GM18867 (cell line): ENCODE measurements at regions not wholly inside any gene's neighbourhood (a gene's known extent, or its start where the extent isn't known, plus 50 kb on each side); places are given as distances from the start of the nearest gene placed in this dataset.

Experiments used
- ATAC-seq: cut with Tn5 transposase; IDR thresholded peaks from one replicate; pipeline ENCODE4 v1.9.1; 2021; ENCODE audit warnings: mild to moderate bottlenecking, moderate library complexity; ENCODE audit not compliant: unreplicated experiment

DNA sequence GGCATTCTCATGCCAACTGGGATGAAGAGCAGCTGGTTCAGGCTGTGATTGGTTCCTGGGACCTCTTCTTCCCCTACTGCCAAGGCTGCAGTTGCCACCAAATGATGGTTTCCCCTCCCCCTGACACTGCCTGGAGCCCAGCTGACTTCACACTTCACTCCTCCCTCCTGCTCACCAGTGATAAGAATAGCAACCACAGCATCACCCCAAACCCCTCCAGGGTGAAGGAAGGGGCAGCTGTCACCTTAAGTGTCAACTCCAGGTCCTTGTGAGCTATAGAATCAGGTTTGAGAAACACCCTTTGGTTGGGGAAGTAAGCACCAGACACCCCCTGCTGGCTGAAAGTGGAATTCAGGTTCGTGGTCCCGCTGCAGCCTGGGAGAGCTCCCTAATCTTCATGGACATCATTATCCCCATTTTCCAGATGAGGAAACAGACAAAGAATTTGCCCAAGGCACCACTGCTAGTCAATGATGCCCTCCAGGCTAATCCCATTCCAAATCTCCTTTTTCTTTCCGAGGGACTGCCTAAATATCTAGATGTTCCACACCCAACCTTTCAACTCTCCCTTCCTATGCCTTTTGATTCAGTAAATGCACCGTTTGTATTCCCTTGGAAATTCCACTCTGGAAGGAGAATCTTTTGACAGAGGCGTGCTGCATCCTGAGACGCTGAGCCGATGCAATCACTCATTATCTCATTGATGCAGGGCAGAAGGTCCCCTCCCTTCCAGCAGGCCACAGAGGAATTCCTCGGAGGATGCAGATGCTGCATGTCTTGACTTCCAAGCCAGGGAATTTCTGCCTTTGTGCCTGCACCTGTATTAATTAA, 50.6 kb upstream of the UQCRFS1 start:
- peak; percentile 59 for ATAC-seq

DNA sequence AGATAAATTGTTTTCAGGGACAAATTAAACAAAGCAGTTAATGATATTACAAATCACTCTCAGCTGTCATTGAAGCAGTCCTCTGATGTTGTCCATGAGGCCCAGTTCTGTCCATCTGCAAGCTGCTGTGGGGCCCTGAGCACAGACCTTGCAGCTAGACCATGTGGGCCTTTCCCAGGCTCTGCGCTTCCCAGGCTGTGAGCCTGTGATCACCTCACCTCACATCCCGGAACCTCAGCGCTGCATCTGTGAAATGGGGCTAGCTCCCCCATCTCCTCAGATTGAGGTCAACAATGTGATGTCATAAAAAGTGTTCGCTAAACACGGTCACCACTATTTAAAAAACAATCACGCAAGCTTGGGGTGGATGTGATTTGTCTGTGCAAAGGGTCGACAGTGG, 51.9 kb upstream of the UQCRFS1 start:
- ATAC-seq = no peak

DNA sequence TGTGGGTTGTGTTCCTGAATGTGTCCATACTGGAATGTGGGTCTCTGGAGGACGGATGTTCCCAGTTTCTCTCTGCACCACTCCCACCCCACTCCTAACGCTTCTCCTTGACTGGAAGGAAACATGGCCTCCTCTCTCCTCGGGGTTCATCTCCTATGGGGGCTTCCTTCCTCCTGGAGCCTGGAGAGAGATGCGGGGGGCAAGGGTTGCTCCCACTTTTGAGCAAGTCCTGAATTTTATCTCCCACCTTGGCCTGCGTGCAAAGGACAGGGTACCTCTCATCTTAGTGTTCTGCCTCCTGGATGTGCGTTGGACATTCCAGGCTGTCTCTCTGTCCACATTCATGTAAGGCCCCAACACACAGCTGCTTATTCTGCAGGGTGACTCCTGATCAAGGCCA, 52.5 kb upstream of the UQCRFS1 start:
- ATAC-seq = no peak

DNA sequence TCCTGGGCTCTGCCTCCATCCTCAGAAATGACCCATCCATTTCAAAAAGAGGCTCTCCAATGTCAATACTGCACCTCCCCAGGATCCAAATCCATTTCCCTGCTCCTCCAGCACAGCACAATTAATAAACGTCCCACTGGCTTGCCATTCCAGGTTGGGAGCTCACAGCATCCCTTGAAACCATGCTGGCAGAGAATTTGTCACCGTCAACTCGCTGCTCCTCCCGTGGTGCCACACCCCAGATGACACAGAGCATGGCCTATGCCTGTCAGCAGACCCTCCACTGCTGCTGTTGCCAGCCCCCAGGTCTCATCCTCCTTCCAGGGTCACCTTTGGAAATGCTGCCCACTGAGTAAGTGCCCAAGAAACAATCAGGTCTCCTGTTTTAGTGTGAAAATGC, 53.0 kb upstream of the UQCRFS1 start:
- ATAC-seq = no peak

DNA sequence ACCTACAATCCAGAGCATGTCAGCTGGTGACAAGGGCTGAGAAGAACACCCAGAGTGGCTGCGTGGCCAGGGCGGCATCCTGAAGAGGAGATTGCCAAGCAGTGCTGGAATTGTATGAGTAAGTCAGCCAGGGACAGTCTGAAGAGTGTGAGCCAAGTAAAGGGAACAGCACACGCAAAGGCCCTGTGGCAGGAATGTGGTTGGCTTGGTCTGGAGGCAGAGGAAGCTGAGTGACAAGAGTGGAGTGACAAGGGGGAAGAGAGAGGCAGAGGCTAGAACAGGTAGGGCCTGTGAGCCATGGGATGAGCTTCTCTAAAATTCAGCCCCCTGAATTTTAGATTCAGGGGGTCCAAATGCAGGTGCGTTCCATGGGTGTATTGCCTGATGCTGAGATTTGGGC, 53.7 kb upstream of the UQCRFS1 start:
- no peak for ATAC-seq

DNA sequence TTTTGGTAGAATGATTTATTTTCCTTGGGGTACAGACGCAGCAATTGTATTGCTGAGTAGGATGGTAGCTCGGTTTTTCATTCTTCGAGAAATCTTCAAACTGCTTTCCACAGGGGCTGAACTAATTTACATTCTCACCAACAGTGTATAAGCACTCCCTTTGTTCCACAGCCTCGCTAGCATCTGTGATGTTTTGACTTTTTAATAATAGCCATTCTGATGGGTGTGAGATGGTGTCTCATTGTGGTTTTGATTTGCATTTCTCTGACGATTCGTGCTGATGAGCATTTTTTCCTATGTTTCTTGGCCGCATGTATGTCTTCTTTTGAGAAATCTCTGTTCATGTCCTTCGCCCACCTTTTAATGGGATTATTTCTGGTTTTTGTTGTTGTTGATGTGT, 54.8 kb upstream of the UQCRFS1 start:
- ATAC-seq = no peak

DNA sequence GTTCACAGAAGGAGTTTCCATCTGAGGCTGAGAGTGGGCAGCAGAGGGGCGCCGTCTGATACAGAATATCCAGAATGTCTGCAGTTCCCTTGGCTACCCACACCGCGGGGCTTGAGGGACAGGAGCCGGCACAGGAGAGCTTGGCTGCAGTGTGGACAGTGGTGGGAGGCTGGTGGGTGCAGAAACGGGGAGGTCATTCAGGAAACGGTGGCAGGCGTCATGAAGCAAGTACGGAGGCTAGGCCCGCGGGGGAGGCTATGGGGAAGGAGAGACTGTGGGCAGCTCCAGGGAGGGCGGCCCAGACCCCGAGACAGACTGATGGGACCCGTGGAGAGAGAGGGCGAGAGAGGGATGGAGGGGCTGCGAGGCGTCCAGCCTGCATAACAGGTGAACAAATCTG, 55.2 kb upstream of the UQCRFS1 start:
- no peak for ATAC-seq

DNA sequence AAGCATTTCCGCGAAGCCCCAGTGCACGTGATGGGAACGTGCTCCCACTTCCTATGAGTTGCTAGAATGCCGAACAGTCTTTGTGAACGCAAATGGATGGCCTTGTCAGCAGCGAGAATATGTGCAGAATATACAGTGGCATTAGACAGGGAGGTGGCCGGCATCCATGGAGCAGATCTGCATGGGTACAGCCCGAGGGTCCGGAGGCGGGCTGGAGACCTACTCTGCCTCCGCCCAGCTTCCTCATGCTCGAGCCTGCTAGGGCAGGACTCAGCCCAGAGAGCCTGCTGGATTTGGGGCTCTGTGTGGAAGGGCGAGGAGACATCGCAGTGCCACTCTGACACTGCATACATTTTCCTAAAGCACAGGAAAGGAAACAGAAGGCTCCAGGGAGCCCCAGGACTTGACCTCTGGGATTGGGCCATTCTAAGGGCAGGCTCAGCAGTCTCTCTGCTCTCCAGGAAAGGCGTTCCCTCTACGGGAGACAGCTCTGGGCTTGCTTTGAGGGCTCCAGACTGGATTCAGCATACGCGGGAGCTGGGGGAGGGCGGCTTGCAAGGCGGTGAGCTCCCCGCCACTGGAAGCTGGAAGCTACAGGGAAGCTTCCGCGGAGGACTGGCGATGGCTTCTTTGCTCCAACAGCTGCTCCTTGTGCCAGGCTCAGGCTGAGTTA, 55.9 kb upstream of the UQCRFS1 start:
- ATAC-seq = no peak

DNA sequence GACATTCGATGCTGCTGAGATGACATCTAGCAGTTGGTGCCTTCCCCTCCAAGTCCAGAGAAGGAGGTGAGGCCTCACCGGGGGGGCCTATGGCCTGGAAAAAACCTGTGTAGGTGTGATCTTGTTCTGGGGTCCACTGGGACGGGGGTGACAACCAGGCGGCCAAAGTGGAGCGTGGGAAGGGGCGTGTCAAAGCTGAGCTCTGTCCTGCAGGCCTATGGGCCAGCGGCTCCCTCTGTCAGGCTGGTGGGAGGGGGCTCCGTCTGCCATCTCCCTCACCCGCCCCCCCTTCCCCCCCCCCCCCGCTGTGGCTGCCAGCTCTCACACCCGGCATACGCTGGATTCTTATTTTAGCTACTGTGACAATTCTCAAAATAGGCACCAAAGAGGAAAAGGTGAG, 56.7 kb upstream of the UQCRFS1 start:
- ATAC-seq = no peak

DNA sequence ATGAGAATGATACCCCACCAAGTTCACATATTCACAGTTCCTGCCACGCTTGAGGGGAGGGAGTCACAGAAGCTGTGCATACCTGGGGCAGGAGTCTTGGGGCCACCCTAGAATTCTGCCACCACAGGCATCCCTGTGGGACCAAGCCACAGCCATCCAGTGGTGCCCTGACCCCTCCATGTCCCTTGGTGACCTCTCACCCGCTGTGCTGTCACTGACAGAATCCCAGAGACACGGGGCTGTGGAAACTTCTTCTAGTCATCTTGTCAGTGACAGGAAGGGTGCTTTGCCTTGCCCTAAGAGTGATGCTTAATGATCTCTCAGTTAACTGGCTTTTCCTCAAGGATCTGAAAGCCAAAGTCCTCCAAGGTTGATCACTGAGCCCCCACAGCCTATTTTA, 58.4 kb upstream of the UQCRFS1 start:
- ATAC-seq = no peak

DNA sequence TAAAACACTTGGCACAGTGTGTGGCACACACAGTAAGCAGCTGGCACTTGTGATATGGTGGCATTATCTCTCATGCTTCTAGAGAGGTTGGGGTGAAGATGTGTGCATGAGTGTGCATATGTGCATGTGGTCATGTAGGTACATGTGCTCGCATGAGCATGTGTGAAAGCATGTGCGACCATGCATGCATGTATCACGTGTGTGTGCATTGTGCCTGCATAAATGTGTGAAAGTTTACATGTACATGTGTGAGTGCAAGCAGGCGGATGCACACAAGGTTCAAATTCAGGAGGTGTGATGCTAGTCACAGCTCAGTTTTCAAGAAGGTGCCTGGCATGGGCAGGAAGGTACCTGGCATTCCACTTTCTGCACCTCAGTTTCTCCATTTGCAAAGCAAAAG, 59.0 kb upstream of the UQCRFS1 start:
- no peak for ATAC-seq

DNA sequence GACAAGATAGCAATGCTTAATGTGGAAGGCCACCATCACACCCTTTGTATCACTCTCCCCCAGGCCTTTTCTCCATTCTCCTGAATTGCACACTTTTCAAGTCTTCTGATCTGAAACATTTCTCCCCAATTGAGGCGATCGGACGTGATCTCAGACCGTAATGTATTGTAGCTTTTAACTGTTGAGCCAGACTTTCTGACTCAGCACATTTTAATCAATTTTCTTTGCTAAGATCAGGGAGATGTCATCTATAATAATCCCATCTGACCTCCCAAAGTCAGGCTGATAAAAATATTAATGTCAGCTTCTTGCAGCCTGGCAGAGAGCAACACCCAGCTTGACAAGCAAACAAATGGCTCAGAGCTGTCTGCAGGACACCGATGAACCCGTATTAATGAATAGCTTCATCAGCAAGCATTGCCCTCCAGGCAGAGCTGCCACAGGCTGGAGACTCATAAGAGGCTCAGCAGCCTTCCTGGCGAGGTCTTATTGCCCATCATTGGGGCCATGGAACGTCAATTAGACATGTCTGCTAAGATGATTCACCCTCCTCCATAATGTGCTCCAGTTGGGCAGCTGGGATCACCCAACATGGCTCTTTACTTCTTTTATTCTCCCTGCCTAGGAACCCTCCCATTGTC, 60.2 kb upstream of the UQCRFS1 start:
- ATAC-seq = no peak

DNA sequence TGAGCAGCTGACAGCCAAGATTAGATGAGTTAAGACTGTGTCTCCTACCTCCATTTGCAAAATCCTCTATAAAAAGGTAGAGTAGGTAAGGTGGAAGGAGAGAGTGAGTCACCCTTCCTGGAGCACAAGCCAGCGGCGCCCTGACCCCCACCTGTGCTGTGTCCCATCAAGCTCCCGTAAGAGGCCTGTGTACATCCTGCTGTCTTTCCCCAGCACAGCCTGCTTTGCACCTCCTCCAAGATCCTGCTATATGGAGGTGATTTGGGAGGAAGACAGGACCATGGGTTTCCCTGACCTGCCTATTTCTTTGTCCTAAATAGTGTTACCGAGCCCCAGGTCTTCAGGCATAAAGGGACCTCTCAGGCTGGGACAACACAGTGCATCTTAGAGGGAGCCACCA, 62.3 kb upstream of the UQCRFS1 start:
- ATAC-seq = no peak

DNA sequence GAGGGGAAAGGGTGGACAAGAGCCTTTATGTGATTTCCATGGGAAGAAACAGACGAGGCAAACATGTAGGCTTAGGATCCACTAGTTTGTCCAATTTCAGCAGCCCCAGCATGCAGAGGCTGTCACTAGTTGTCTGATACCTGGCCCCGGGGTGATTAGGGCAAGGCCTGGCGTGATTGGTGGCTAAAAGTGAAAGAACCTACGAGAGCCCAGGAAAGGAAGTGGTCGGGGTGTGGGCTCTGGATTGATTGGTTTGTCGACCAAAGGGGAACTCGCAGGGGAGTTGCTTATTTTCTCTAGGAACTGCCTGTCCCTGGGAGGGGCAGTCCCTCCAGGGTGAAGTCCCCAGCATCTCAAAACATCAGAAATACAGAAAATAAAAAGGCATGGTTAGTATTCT, 64.2 kb upstream of the UQCRFS1 start:
- ATAC-seq = peak; percentile 100

DNA sequence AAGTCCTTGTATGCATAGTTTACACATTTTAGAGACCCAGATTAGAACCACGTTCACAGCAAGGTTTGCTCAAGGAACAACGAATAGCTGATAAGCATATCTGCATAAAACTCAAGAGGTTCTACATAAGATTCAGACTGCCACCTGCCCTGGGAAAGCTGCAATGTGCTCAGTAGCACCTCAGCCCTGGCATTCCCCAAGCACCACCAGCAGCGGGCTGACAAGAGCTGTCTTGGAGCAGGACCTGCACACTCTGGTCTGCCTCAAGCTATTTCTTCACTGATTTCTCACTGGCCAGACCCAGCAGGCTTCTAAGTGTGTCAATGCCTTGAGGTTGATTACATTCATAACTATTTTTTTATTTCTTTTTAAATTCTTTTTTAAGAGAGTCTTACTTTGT, 65.8 kb upstream of the UQCRFS1 start:
- ATAC-seq = no peak

DNA sequence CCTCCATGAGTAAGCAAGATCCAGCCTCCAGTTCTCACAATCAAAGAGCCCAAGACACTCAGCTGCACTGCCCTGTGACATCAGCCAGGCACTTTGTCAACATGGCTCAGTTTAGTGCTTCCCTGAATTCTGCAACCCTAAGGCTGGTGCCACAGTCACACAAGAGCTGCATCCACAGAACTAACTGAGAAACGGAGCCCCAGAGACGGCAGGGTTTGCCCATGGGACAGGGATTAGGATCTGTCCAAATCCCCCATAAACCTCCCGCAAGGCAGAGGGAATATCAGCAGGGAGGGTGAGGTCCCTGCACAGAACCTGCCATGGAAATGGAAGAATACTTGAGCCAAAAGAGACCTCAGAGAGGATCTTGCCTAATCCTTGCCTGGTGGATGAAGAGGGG, 70.4 kb upstream of the UQCRFS1 start:
- no peak for ATAC-seq

DNA sequence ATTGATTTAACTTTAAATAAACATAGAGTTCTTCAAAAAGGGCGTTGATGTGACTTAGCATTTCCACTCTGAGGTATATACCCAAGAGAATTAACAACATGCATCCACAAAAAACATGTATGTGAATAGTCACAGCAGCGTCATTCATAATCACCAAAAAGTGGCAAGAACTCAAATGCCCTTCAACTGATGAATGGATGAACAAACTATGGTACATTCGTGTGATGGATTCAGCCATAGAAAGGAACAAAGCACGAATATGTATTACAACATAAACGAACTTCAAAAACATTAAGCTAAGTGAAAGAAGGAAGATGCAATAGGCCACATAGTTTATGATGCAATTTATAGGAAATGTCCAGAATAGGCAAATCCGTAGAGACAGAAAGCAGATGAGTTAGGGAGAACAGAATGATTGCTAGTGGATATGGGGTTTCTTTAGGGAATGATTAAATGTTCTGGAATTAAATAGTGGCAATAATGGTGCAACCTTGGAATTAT, 72.3 kb upstream of the UQCRFS1 start:
- no peak for ATAC-seq

DNA sequence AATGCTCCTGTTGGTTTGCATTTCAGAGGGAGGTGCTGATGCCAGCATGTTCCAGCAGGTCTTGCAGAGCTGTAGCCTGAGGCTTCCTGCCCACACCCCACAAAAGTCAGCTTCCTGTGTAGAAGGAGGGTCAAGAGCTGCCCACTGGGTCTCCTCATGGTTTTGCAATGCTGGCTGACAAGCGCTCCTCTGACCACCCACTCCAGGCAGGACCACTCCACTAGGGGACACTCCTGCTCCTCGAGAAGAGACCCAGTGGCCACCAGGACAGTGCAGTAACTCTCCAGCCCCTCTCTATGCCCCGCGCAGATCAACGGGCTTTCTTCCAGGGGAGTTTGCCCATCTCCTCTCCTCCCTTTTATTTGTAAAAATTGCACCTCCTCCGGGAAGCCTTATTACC, 72.9 kb upstream of the UQCRFS1 start:
- no peak for ATAC-seq

DNA sequence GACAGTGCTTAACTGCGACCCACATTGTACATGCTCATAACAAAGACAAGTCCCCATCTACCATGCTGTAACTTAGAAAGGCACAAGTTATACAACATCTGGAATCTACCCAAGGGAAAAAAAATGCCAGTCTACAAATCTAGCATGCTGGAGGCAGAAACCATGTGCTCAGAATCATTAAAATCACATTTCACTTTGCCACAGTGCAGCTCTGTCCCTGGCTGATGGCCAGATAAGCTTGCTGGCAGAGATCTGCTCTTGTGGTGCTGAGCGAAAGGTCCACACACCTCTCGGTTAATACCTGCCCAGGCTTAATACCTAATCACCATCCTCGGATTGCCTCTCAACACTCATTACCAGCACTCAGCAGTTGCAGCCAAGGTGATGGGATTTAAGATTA, 74.1 kb upstream of the UQCRFS1 start:
- ATAC-seq = no peak

DNA sequence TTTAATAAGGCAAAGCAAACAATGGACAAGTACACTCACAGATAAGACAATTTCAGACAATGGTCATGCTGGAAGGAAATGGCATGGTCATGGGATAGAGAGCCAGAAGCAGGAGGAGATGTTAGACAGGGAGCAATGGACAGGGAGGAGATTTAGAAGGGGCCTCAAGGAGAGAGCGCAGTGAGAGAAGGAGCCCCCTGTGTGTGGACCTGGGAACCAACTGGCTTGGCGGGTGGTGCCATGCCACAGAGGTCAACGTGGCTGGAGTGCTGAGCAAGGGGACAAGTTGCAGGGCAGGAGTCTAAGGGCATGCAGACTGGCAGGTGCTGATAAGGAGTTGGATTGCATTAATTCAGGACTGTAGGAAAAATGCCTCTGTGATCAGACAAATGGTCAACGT, 75.3 kb upstream of the UQCRFS1 start:
- no peak for ATAC-seq

DNA sequence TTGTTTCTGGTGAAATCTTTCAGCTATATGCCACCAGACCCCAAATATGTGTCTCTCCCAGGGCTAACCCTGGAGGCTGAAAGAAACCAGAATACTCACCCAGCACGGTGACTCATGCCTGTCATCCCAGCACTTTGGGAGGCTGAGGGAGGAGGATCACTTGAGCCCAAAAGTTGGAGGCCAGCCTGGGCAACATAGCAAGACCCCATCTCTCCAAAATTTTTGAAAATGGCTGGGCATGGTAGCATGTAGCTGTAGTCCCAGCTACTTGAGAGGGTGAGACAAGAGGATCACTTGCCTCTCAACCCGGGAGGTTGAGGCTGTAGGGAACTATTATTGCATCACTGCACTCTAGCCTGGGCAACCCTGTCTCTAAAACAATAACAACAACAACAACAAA, 76.1 kb upstream of the UQCRFS1 start:
- ATAC-seq = no peak

DNA sequence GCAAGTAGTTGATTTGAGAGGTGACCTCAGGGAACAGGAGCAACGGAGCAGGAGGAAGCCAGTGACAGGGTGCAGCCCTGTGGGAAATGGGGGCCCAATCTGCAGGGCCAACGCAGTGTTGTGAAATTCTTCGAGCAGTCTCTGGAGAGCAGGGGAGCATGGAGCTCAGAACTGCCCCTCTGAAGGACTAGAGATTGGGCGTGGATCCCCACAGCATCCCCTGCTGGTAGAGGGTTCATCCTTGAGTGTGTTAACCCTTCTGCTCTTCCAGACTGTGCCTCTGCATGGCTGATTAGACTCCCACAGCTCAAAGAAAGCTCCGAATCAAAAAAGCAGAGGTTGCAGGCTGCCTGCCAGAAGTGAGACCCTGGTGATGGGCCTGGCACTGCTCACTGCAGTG, 77.9 kb upstream of the UQCRFS1 start:
- ATAC-seq = no peak
